CD4-positive, alpha-beta T cell (primary cell): ENCODE measurements at regions not wholly inside any gene's neighbourhood (a gene's known extent, or its start where the extent isn't known, plus 50 kb on each side); places are given as distances from the start of the nearest gene placed in this dataset.

Experiments
- ATAC-seq: fragments of 200-7000 bp; cut with Tn5 transposase; one replicate; pipeline ENCODE4 v1.10.0; 2022; ENCODE audit warnings: mild to moderate bottlenecking; ENCODE audit not compliant: poor library complexity
- CTCF ChIA-PET: fragments of 350-600 bp; sonication (Branson Sonifier 250); formaldehyde crosslinking; loops from one replicate; lab custom pipeline; 2021; ENCODE audit warnings: antibody characterized with exemption, inconsistent platforms; lab: Charles Lee
- POLR2A ChIA-PET: fragments of 350-600 bp; sonication (Branson Sonifier 250); formaldehyde crosslinking; loops from one replicate; lab custom pipeline; 2021; ENCODE audit warnings: antibody characterized with exemption, inconsistent platforms; lab: Charles Lee
- DNase-seq, 14 experiments: peaks; one replicate each; pipeline ENCODE4 v3.0.0-alpha.2; 2013 to 2020; ENCODE audit warnings: mixed read lengths in 2 of 14
- H3K27ac ChIP-seq, 2 donors: one replicate each; pipeline versions ENCODE4 v1.5.1 to v1.7.0; 2013; ENCODE audit warnings: low read length in 2 of 2, low read depth in 1 of 2, mild to moderate bottlenecking in 1 of 2
- H3K27me3 ChIP-seq, 2 experiments: 1 replicate in 1 of 2; 2 replicates in 1 of 2; pipeline versions ENCODE4 v1.6.1 to v1.7.0; 2013; ENCODE audit warnings: low read length in 2 of 2, control low read depth in 1 of 2, mild to moderate bottlenecking in 1 of 2, moderate library complexity in 1 of 2; ENCODE audit not compliant: insufficient read depth in 2 of 2, control insufficient read depth in 1 of 2
- H3K36me3 ChIP-seq: one replicate; pipeline ENCODE4 v1.6.1; 2013; ENCODE audit warnings: low read length, control low read depth; ENCODE audit not compliant: insufficient read depth
- H3K4me1 ChIP-seq: one replicate; pipeline ENCODE4 v1.6.1; 2013; ENCODE audit warnings: low read length, control low read depth; ENCODE audit not compliant: insufficient read depth
- H3K4me3 ChIP-seq: one replicate; pipeline ENCODE4 v1.5.1; 2013; ENCODE audit warnings: mild to moderate bottlenecking, low read length, moderate library complexity
- H3K9me3 ChIP-seq, 2 experiments: 1 replicate in 1 of 2; 2 replicates in 1 of 2; pipeline versions ENCODE4 v1.6.1 to v1.7.0; 2013; ENCODE audit warnings: low read length in 2 of 2, mild to moderate bottlenecking in 2 of 2, control low read depth in 1 of 2, moderate library complexity in 1 of 2; ENCODE audit not compliant: control insufficient read depth in 1 of 2, insufficient read depth in 1 of 2
- H3K27ac Mint-ChIP-seq: one replicate; pipeline ENCODE4 v1.8.0; 2020; ENCODE audit warnings: mixed read lengths
- H3K27me3 Mint-ChIP-seq: one replicate; pipeline ENCODE4 v1.8.0; 2021; ENCODE audit warnings: mixed read lengths
- H3K36me3 Mint-ChIP-seq: one replicate; pipeline ENCODE4 v1.8.0; 2021; ENCODE audit warnings: low read depth, mixed read lengths
- H3K4me1 Mint-ChIP-seq: one replicate; pipeline ENCODE4 v1.8.0; 2021; ENCODE audit warnings: low read depth, mixed read lengths
- H3K4me3 Mint-ChIP-seq: one replicate; pipeline ENCODE4 v1.8.0; 2020; ENCODE audit warnings: mild to moderate bottlenecking, mixed read lengths
- H3K9me3 Mint-ChIP-seq: one replicate; pipeline ENCODE4 v1.8.0; 2020; ENCODE audit warnings: mixed read lengths
- intact Hi-C, 2 experiments: fragments of 100-400 bp; cut with DNase I in 1 of 2; cut with micrococcal nuclease in 1 of 2; formaldehyde crosslinking; loops; one replicate each; pipeline versions ENCODE4 v1.15.1 to v1.9.0; 2023 to 2025; cut with DNase I, micrococcal nuclease
- TF ChIP-seq, protein P1 (sequence below): fragments of 200-600 bp; IDR thresholded peaks from one replicate; pipeline ENCODE4 v1.8.0; 2022; ENCODE audit warnings: antibody characterized with exemption, mild to moderate bottlenecking

DNA sequence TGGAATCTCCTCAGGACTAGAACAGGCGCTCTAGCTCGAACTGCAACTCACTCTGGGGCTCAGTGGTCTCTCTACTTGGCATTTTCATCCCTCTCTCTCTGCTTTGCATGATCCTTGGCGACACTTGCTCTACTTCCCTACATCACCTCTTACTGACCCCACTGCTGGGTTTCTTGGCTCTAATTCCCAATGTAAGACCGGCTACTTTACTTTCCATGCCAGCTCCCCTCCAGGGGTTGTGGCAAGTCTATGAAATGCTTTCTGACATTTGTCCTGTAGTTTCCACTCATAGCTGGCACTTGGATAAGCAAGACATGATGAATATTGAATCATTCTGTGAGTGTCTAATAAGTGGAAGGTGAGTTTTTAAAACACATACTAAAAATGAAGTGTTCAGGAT, 292.3 kb downstream of the USP25 start:
- Histone ChIP-seq H3K9me3 (no peaks in the 10 kb centered on the region), H3K27me3 (no peaks in the 10 kb centered on the region), H3K4me1 (no peaks in the 10 kb centered on the region), H3K27ac (no peak overlapping the region), H3K4me3 (no peak overlapping the region), H3K36me3 (no peaks in the 10 kb centered on the region)
- H3K27me3 Mint-ChIP-seq, result peaks cover 5% of the 10 kb centered on the region
- H3K4me3 Mint-ChIP-seq, result no peak overlapping the region
- no peaks in the 10 kb centered on the region for H3K9me3 Mint-ChIP-seq
- ATAC-seq (no peak), DNase-seq (no peak)
- CTCF ChIA-PET, result interaction anchor here (0.8 kb wide), 1 partner anchor 10 kb away, joined by 3 read pairs; no protein-coding TSS in a partner anchor
- POLR2A ChIA-PET, result no interaction called here
- H3K27ac Mint-ChIP-seq, result no peak overlapping the region
- no peaks in the 10 kb centered on the region for H3K36me3 Mint-ChIP-seq
- TF ChIP-seq, protein P1, sequence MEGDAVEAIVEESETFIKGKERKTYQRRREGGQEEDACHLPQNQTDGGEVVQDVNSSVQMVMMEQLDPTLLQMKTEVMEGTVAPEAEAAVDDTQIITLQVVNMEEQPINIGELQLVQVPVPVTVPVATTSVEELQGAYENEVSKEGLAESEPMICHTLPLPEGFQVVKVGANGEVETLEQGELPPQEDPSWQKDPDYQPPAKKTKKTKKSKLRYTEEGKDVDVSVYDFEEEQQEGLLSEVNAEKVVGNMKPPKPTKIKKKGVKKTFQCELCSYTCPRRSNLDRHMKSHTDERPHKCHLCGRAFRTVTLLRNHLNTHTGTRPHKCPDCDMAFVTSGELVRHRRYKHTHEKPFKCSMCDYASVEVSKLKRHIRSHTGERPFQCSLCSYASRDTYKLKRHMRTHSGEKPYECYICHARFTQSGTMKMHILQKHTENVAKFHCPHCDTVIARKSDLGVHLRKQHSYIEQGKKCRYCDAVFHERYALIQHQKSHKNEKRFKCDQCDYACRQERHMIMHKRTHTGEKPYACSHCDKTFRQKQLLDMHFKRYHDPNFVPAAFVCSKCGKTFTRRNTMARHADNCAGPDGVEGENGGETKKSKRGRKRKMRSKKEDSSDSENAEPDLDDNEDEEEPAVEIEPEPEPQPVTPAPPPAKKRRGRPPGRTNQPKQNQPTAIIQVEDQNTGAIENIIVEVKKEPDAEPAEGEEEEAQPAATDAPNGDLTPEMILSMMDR, result no peak
- intact Hi-C loops, result no loop called here
- H3K4me1 Mint-ChIP-seq, result no peaks in the 10 kb centered on the region

DNA sequence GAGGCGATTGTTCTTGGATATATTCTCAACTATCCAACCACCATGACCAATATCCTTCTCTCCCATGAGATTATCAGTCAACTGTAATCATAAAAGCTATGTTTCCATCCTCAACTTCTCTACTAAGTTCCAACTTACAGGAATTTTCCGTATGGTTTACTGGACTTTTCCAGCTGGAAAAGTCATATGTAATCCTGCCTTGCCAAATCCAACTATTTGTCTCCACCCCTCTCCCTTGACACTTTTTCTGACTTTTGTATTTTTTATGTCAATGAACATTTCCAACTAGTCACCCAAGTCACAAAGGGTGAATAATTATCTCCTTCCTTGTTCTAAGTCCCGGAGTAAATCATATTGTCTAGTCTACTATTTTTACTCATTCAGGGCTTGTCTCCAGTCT, 293.1 kb downstream of the USP25 start:
- no peaks in the 10 kb centered on the region for H3K9me3 Mint-ChIP-seq
- no peak overlapping the region for H3K4me3 Mint-ChIP-seq
- H3K27ac Mint-ChIP-seq, result no peak overlapping the region
- intact Hi-C loops, result no loop called here
- H3K4me1 ChIP-seq, result no peaks in the 10 kb centered on the region
- no peaks in the 10 kb centered on the region for H3K9me3 ChIP-seq
- ATAC-seq (no peak), DNase-seq (no peak)
- H3K36me3 Mint-ChIP-seq, result no peaks in the 10 kb centered on the region
- H3K27me3 ChIP-seq, result no peaks in the 10 kb centered on the region
- peaks cover 5% of the 10 kb centered on the region for H3K27me3 Mint-ChIP-seq
- TF ChIP-seq, protein P1, result no peak
- H3K36me3 ChIP-seq, result no peaks in the 10 kb centered on the region
- no peak overlapping the region for H3K27ac ChIP-seq
- ChIA-PET CTCF (no interaction called here), POLR2A (no interaction called here)
- no peak overlapping the region for H3K4me3 ChIP-seq
- no peaks in the 10 kb centered on the region for H3K4me1 Mint-ChIP-seq

DNA sequence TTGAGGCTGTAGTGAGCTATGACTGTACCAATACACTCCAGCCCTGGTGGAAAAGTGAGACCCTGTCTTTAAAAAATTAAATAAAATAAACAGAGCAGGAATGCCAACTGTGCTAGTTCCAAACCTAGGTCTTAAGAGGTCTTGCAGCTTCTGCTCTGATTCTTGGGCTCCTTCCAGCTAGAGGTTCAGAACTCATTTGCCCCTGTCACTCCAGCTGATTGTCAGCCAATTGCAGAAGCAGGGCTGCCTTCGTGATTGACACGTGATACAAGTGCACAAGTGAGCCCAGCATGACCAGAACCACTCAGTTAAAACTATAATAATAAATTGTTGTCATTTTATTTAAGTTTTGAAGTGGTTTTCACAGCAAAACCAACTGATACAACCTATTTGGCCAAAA, 298.4 kb downstream of the USP25 start:
- TF ChIP-seq, protein P1, result no peak
- Mint-ChIP-seq H3K4me3 (no peak overlapping the region), H3K36me3 (no peaks in the 10 kb centered on the region), H3K27me3 (peaks cover 3% of the 10 kb centered on the region), H3K27ac (no peak overlapping the region), H3K4me1 (no peaks in the 10 kb centered on the region), H3K9me3 (no peaks in the 10 kb centered on the region)
- no peak overlapping the region for H3K4me3 ChIP-seq
- ChIA-PET CTCF (no interaction called here), POLR2A (no interaction called here)
- no peak overlapping the region for H3K27ac ChIP-seq
- ATAC-seq, result no peak
- no peaks in the 10 kb centered on the region for H3K27me3 ChIP-seq
- DNase-seq, result no peak
- intact Hi-C loops, result no loop called here
- H3K4me1 ChIP-seq, result no peaks in the 10 kb centered on the region
- H3K9me3 ChIP-seq, result no peaks in the 10 kb centered on the region
- H3K36me3 ChIP-seq, result no peaks in the 10 kb centered on the region
